M059J (cell line): ENCODE measurements at regions not wholly inside any gene's neighbourhood (a gene's known extent, or its start where the extent isn't known, plus 50 kb on each side); places are given as distances from the start of the nearest gene placed in this dataset.

ENCODE experiments used
- DNase-seq: peaks from one replicate; pipeline ENCODE4 v3.0.0-alpha.2; 2012; ENCODE audit warnings: low read depth

DNA sequence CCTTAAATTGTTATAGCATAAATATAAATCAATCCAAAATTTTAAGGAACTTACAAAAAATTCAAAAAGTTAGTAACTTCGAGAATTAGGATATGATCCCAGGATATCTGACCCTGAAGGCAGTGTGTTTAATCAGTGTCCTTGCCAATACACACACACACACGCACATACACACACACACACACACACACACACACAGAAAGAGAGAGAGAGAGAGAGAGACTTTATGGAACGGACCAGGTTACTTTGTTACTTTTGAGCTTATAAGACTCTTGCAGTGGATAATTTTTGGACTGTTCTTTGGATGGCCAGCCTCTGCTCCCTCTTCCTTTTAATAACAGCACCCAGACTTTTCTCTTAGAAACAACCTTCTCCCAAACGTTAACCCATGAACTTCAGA, 322.9 kb downstream of the NFIB start:
- DNase-seq, result no peak

DNA sequence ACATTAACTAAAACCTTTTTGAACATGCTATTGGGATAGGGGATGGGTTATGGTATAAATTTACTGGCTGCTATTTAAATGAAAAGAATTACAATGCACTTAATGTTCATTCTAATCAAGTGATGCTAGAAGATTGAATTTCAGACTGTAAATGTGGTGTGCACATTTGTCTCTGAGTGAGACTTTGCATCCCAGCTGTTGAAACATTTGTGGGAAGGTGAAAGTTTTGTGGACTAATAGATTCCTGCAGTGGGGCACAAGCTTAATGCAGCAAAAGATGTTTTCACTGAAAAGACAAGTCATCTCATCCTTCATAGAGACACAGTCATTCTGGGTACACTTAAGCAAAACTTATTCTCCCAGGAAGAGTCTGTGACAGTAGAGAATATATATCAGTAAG, 323.6 kb downstream of the NFIB start:
- no peak for DNase-seq

DNA sequence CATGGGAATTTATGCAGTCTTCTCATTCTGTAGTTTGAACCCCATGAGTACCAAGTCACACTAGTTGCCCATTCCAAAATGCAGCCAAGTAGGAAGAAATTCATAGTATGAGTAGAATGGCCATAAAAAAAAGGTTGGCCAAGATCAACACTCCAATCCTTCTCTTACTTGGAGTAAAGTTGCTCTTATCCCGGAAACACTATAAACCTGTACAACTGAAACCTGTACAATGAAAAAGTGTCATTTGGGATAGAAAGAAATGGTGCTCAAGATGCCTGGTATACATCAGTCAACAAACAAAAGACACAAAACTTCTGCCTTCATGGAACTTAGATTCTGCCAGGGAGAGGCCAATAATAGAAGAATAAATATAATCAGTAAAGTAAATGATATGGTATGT, 325.0 kb downstream of the NFIB start:
- DNase-seq, result no peak

DNA sequence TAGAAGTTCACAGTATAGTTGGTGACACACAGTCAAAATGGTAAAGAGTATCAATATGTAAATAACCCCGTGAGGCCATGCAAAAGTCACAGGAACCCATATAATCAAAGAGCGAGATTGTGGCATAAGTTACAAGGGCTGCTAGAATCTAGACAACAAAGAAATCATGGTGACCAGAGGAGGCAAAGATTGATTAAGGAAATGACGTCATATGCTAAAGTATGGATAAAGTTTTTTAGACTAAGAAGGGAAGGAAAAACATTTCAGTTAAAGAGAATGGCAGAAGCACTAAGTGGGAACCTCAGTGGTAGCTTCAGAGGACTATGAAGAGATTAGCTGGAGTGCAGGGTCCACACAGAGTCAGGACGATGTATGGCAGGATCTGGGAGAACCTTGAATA, 330.3 kb downstream of the NFIB start:
- no peak for DNase-seq

GRCh38 chr9:13979941-13980318, 334.0 kb downstream of the NFIB start:
- no peak for DNase-seq

- no peak for DNase-seq
Measured at GRCh38 chr9:13975611-13976290, 338.2 kb downstream of the NFIB start.

DNA sequence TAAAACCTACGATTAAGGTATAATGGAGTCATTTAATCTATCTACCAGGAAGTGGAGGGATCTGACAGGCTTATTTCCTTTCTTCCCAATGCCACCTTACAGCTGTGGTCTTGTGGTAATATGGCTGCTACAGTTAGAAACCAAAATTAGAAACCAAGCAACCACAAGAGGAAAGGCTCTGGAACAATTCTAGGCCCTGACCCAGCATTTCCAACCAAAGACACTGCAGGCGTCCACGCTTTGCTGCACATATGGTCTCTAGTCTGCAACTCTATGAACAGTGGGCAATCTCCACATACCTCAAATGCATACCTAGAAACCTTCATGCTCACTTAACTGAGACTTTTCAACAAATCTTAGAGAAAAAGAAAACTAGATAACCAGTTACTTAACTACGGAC, 339.1 kb downstream of the NFIB start:
- no peak for DNase-seq

DNA sequence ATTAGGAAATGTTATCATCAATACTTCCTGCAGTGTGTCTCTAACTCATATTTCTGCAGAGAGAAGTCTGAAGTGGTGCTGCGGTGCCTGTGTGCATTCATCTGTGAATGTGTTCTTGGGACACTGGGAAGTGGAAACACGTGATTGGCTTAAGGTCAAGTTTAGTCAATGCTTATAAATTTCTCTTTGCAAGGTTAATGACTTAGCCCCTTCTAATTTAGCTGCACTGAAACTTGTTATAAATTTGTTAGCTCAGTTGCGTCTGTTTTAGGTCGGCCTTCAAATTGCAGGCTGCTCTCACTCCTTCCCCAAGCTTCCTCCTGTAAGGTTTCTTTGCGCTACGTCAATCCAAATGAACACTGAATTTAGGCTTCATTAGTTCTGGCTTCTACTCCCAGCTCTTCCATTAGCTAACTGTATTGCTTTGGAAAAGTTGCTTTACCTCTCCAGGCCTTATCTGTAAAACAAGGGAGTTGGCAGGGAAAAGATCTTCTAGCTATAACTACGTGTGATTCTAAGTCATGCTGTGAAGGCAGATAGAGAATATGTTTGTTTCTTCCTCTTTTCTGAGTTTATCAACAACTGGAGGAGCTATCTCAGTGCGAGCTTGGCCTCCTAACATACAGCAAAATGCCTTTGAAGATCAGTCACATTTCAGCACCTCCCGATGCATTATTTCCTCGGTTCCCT, 341.8 kb downstream of the NFIB start:
- DNase-seq, result no peak

GRCh38 chr9:13971415-13971814, 342.5 kb downstream of the NFIB start:
- DNase-seq, result no peak

DNA sequence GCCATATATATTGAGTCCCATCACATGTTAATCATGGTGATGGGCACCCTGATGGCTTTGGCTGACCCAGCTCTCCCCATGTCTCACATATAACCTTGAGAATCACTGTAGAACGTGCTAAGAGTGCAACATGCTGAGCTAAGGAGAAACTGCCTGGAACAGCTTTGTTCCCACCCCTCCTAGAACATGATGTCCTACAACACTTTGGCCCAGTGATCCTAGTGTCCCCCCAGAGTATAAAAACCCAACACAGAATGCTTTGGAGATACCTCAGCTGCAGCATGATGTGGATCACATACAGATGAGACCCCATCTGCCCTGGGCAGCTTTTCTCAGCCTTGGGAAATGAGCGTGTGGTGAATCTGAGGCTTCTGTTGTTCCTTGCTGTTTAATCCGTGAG, 343.5 kb downstream of the NFIB start:
- no peak for DNase-seq

- DNase-seq, result no peak
Measured at GRCh38 chr9:13970018-13970417, 343.9 kb downstream of the NFIB start.

DNA sequence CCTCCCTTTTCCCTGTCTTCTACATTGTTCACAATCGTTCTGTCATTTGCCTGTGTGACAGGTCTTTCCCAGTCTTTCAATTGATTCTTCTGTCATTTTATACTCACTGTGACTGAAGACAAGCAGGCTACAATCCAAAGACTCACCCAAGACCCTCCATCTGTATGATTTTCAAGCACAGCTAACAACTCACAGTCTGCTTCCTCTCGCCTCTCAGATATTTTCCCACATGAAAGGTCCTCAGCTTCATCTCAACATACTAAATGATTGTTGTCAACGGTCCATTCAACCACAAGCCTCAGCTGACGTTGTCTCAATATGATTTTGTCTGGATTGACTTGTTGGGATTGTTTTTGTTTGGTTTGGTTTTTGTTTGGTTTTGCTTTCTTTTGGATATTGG, 346.5 kb downstream of the NFIB start:
- DNase-seq, result no peak

DNA sequence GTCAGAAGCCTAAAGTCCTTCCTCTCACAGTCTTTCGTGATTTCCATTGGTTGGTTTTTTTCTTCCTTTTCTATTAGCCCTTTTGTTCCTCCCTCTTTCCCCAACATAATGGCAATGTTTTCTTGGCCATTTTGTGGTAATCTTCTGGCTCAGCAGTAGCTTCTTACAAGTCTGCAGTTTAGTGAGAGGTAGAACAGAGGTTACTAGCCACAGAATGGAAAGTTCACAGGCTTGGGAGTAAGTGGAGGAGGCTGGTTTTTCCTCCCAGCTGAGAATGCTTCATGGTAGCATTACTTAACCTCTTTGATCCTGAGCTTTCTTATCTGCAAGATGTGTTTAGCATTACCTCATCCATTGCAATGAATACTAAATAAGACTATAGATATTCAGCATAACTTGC, 346.9 kb downstream of the NFIB start:
- DNase-seq, result no peak

- DNase-seq, result no peak
Measured at GRCh38 chr9:13963005-13963653, 350.8 kb downstream of the NFIB start.

- no peak for DNase-seq
Measured at GRCh38 chr9:13962006-13962405, 351.9 kb downstream of the NFIB start.

DNA sequence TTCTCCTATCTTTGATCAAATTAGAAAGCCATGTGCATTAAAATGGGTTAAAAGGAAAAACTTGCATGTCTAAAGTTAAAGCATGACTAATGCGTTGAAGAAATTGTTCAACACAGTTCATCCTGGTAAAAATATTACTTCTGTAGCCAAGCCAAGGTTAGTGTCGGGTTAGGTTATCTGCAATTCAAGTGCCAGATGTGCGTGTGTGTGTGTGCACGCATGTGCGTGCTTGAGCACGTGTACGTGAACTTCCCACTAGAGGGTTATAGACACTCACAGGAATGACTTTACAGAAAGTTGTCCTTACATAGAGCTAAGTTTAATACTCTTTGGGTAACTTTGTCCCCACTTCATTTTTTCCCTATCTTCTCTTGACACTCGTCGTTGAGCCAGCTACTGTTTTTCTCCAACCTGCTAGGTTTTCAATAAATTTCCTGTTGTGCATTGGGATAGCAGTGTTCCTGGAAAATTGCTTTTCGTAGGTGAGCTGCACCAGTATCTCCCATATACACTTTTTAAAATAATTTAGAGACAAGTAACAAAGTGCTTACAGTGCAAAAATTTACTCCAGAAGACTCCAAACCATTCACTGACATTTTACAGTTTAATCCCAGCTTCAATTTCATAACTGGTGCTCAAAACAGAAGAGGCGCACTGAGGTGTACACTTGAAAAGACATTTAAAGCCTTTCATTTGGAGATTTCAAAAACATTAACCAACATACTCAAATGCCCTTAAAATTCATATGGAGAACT, 353.8 kb downstream of the NFIB start:
- no peak for DNase-seq

DNA sequence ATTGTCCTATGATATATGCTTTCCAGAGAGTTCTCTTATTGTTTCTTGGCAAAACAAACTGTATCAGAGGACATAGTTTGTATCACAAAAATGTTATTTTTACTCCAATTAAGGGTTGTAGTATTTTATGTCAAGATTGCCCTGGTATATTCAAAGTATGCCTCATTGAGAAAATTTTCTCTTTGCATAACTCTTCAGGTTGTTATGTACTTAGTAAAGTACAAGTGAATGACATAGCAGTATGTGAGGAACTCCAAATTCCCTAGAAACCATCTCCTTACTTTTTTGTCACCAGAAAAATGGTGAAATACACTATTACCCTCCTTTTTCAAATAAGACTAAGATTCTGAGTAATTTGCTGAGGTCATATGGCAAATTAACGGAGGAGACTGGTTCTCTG, 355.3 kb downstream of the NFIB start:
- DNase-seq, result no peak

DNA sequence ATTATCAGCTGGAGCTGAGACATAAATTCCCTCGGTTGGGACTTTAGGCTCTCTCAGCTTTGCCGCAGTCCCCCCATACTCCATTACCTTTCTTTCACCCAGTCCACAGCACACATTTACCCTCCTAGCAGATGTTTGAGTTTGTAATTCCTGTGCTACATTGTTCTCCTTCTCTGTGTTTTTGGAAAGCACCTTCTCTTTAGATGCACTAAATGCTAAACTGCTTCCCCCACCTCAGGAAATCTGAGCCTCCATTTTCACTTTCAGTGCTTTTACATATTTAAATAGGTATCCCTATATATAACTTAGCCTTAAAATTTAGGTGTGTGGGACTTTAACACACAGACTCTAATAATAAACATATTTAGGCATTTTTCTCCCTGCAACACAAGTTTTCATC, 356.9 kb downstream of the NFIB start:
- no peak for DNase-seq

DNA sequence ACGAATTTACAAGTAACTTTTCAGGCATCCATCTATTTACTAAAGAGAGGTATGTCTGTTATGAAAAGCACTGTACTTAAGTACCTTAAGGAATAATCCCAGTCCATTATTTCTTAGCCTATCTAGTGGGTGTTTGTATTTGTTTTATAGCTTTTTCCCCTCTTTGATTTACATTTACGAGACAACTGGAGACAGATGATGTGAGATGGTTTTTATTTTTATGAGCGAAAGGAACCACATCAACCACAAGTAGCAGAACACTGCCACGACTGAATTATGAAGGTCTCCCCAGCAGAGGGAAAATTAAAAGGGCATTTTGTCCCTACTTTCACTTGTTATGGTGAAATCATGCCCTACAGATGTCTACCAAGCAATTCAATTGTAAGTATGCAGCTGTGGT, 357.8 kb downstream of the NFIB start:
- DNase-seq, result peak; percentile 60

DNA sequence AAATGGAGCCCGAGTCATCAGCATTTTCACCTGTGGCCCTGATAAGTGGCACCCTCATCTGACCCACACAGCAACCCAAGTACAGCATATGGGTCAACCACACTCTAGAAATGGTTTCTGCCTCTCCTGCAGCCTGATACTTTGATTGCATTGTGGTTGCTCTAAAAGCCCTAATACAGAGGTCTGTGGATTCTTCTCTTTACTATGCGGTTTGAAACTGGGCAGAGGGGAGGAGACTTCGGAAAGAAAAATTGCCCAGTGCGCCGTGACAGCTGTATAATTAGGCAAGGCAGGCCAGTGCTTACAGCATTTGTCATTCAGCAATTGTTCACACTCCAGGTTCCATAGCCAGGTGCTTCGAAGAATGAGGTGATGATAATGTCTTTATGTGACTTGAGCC, 361.0 kb downstream of the NFIB start:
- peak; percentile 23 for DNase-seq

DNA sequence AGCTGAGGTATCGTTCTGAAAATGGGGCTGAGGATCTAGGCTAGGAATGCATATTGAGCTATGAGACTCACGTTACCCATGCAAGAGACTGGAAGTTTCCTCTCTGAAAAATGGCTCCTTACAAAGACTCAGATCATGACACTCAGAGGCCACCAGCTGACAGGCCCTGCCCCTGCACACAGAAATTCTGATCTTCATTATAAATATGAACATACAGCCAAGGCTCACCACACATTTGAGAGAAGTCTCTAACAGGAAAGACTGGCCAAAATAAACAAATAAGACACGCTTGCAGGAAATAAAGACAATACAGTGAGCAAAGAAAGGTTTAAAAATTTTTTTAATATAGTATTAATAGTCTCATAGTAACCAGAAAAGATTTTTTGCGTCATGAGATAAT, 365.9 kb downstream of the NFIB start:
- DNase-seq, result no peak

GRCh38 chr9:13943176-13943575, 370.8 kb downstream of the NFIB start:
- DNase-seq, result no peak

DNA sequence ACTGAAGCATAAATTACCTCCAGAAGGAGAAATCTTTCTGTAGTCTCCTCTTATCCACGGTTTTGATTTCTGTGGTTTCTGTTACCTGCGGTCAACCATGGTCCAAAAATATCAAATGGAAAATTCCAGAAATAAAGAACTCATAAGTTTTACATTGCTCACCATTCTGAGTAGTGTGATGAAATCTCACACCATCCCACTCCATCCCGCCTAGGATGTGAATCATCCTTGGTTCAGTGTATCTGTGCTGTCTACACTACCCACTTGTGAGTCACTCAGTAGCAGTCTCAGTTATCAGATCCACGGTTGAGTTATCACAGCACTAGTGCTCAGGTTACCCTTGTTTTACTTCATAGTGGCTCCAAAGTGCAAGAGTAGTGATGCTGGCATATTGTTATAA, 371.2 kb downstream of the NFIB start:
- peak; percentile 95 for DNase-seq
